ENCODE measurements at regions not wholly inside any gene's neighbourhood (a gene's known extent, or its start where the extent isn't known, plus 50 kb on each side); places are given as distances from the start of the nearest gene placed in this dataset.

- Histone ChIP-seq H3K27ac (no peak overlapping the region), H3K27me3 (no peaks in the 10 kb centered on the region), H3K9me3 (no peaks in the 10 kb centered on the region), H3K4me1 (peaks cover 6% of the 10 kb centered on the region), H3K4me3 (no peak overlapping the region), H3K36me3 (replicated peaks in 1 of 2; ENCODE audit: insufficient read depth in 1 of 2, low read depth in 2 of 2) (no peaks in the 10 kb centered on the region)
- WGBS, 2 donors: 50 to 58% methylated on average over 4 of the region's 4 CpGs
- no peak for ATAC-seq
- DNase-seq: no peak
- TF ChIP-seq POLR2A (IDR thresholded peaks at IDR 0.05) (no peak), CTCF (IDR thresholded peaks at IDR 0.05) (no peak)
- intact Hi-C loops (cut with DNase I): no loop called here
Observed at GRCh38 chr5:171664489-171664888, 121.1 kb upstream of the SMIM23 start.

- Histone ChIP-seq H3K9me3 (no peaks in the 10 kb centered on the region), H3K4me1 (peaks cover 6% of the 10 kb centered on the region), H3K27ac (no peak overlapping the region), H3K36me3 (replicated peaks in 1 of 2; ENCODE audit: insufficient read depth in 1 of 2, low read depth in 2 of 2) (no peaks in the 10 kb centered on the region), H3K27me3 (no peaks in the 10 kb centered on the region), H3K4me3 (no peak overlapping the region)
- no peak for DNase-seq
- 76 to 81% methylated on average over 7 to 10 of the region's 10 CpGs for WGBS, 2 donors
- no peak for ATAC-seq
- TF ChIP-seq CTCF (IDR thresholded peaks at IDR 0.05): no peak
- TF ChIP-seq POLR2A (IDR thresholded peaks at IDR 0.05): no peak
- intact Hi-C loops (cut with DNase I): no loop called here
Observed at GRCh38 chr5:171666815-171667214, 118.8 kb upstream of the SMIM23 start.

GRCh38 chr5:171667341-171668096, 118.1 kb upstream of the SMIM23 start:
- Histone ChIP-seq H3K27ac (peak overlapping the region in 1 of 4 donors; percentile 38), H3K36me3 (replicated peaks in 1 of 2; ENCODE audit: insufficient read depth in 1 of 2, low read depth in 2 of 2) (no peaks in the 10 kb centered on the region), H3K9me3 (no peaks in the 10 kb centered on the region), H3K4me3 (no peak overlapping the region), H3K27me3 (no peaks in the 10 kb centered on the region), H3K4me1 (peaks cover 6% of the 10 kb centered on the region)
- ATAC-seq (peak; percentile 92), DNase-seq (peak; percentile 53 to 69 (median 64))
- 38 to 40% methylated on average over 18 to 30 of the region's 30 CpGs for WGBS, 2 donors
- intact Hi-C loops (cut with DNase I): no loop called here
- TF ChIP-seq POLR2A (IDR thresholded peaks at IDR 0.05) (peak in 1 of 3 donors; percentile 29), CTCF (IDR thresholded peaks at IDR 0.05) (peak in 3 of 7 experiments; percentile 13 to 18 (median 14))

GRCh38 chr5:171668097-171668412, 117.6 kb upstream of the SMIM23 start:
- Histone ChIP-seq H3K36me3 (replicated peaks in 1 of 2; ENCODE audit: insufficient read depth in 1 of 2, low read depth in 2 of 2) (no peaks in the 10 kb centered on the region), H3K27me3 (no peaks in the 10 kb centered on the region), H3K27ac (peak overlapping the region in 1 of 4 donors; percentile 38), H3K9me3 (no peaks in the 10 kb centered on the region), H3K4me1 (peaks cover 6% of the 10 kb centered on the region), H3K4me3 (no peak overlapping the region)
- intact Hi-C loops (cut with DNase I): no loop called here
- DNase-seq: no peak
- WGBS, 2 donors: 54 to 55% methylated on average over 8 to 17 of the region's 17 CpGs
- ATAC-seq: peak; percentile 45
- TF ChIP-seq CTCF (IDR thresholded peaks at IDR 0.05): no peak
- no peak for TF ChIP-seq POLR2A (IDR thresholded peaks at IDR 0.05)

GRCh38 chr5:171669571-171669970, 116.0 kb upstream of the SMIM23 start:
- Histone ChIP-seq H3K27me3 (no peaks in the 10 kb centered on the region), H3K4me1 (peaks cover 6% of the 10 kb centered on the region)
- no peak for TF ChIP-seq CTCF (IDR thresholded peaks at IDR 0.05)
- no peak for TF ChIP-seq POLR2A (IDR thresholded peaks at IDR 0.05)

More at GRCh38 chr5:171669571-171669970, 116.0 kb upstream of the SMIM23 start:
- Histone ChIP-seq H3K27ac (no peak overlapping the region), H3K4me3 (no peak overlapping the region), H3K9me3 (no peaks in the 10 kb centered on the region), H3K36me3 (replicated peaks in 1 of 2; ENCODE audit: insufficient read depth in 1 of 2, low read depth in 2 of 2) (no peaks in the 10 kb centered on the region)
- ATAC-seq (no peak), DNase-seq (no peak)
- intact Hi-C loops (cut with DNase I): no loop called here

Measured in body of pancreas (tissue), 4 donors.